ENCODE measurements at regions not wholly inside any gene's neighbourhood (a gene's known extent, or its start where the extent isn't known, plus 50 kb on each side); places are given as distances from the start of the nearest gene placed in this dataset.
"Not testable (repeated sequence)": the region's sequence is repeated elsewhere in the genome, so short reads cannot be mapped to it uniquely, and the experiment has no call there.

DNA sequence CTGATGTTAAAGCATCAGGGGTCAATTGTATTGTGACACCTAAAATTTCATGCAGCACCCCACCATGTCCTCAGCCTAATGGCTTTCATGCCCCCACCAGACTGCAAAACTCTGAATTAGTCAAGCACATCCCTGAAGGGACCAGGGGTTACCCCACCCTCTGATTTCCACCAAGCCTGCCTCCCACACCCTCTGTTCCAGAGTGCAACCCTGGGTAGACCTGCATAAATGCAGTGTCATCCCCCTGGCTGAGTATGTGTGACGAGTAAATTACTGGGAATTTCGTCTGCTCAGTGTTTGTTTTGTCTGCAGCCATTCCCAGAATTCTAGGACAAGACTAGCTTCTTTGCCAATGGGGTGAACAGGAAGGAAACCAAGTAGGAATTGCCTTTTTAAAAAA, 2136.9 kb upstream of the DEFB115 start:
- not testable (repeated sequence) for DNase-seq

- not testable (repeated sequence) for DNase-seq
Observed at GRCh38 chr20:29122784-29123183, 2134.7 kb upstream of the DEFB115 start.

DNA sequence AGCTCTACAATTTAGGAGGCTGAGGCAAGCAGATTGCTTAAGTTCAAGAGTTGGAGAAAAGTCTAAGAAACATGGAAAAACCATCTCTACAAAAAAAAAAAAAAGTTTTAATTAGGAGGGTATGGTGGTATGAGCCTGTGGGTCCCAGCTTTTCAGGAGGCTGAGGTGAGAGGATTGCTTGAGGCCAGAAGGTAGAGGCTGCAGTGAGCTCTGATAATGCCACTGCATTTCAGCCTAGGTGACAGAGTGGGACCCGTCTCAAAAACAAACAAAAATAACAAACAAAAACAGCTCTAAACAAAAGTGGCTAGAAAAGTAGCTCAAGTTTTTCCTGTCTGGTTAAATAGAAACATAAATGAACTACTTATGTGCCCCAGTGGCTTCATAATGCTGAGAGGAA, 2133.6 kb upstream of the DEFB115 start:
- no peak for DNase-seq
